HepG2 (cell line): ENCODE measurements at regions not wholly inside any gene's neighbourhood (a gene's known extent, or its start where the extent isn't known, plus 50 kb on each side); places are given as distances from the start of the nearest gene placed in this dataset.

Source experiments
- ATAC-seq: fragments of 200-7000 bp; cut with Tn5 transposase; 3 replicates; pipeline ENCODE4 v1.9.1; 2020; ENCODE audit warnings: mild to moderate bottlenecking, moderate library complexity
- BruUV-seq: library from RNA; stranded (reverse); fragments of 400-500 nt; replicated peaks from 2 replicates; lab custom pipeline; 2021; lab: Mats Ljungman, UMichigan
- CTCF ChIA-PET: fragments of 300-600 bp; formaldehyde crosslinking; extraction: SDS; loops from one replicate; lab custom pipeline; 2021; ENCODE audit warnings: low total read pairs, inconsistent platforms, low intra/inter-chr PET ratio; lab: Yijun Ruan, JAX
- POLR2A ChIA-PET: fragments of 350-600 bp; sonication (Branson Sonifier 250); formaldehyde crosslinking; loops from one replicate; lab custom pipeline; 2020; ENCODE audit warnings: antibody characterized with exemption, inconsistent platforms; lab: Yijun Ruan, JAX
- DNase-seq: peaks from one replicate; pipeline ENCODE4 v3.0.0-alpha.2; 2015; ENCODE audit warnings: low spot score
- FAIRE-seq: peaks from 3 replicates; lab custom pipeline; 2011; peaks lifted over from hg19 to GRCh38; lab: Jason Lieb, UNC
- H2AFZ ChIP-seq: one replicate; pipeline ENCODE4 v1.6.1; 2011; ENCODE audit warnings: low read length, inconsistent platforms
- H3K27ac ChIP-seq: fragments of 300-600 bp; 3 replicates; pipeline ENCODE4 v1.8.0; 2011; ENCODE audit warnings: mixed run types, mild to moderate bottlenecking, mixed read lengths, low read length, inconsistent platforms; ENCODE audit not compliant: insufficient read depth; ENCODE audit errors: extremely low read length
- H3K27me3 ChIP-seq, 2 experiments: fragments of 200-600 bp in 1 of 2; 2 replicates in 1 of 2; 3 replicates in 1 of 2; pipeline versions ENCODE4 v1.6.0 to v1.8.0; 2011; ENCODE audit warnings: low read length in 2 of 2, mild to moderate bottlenecking in 2 of 2, moderate library complexity in 2 of 2, inconsistent platforms in 1 of 2; ENCODE audit not compliant: insufficient read depth in 2 of 2, control insufficient read depth in 1 of 2
- H3K36me3 ChIP-seq, 2 experiments: fragments of 200-600 bp in 1 of 2; replicated peaks in 1 of 2; 2 replicates in 1 of 2; 3 replicates in 1 of 2; pipeline versions ENCODE4 v1.5.1 to v1.8.0; 2011; ENCODE audit warnings: low read length in 2 of 2, inconsistent platforms in 1 of 2; ENCODE audit not compliant: insufficient read depth in 2 of 2, control insufficient read depth in 1 of 2
- H3K4me1 ChIP-seq: 2 replicates; pipeline ENCODE4 v1.5.1; 2012; ENCODE audit warnings: low read length, inconsistent platforms; ENCODE audit not compliant: insufficient read depth
- H3K4me2 ChIP-seq: 2 replicates; pipeline ENCODE4 v1.6.0; 2011; ENCODE audit warnings: low read depth, low read length, inconsistent platforms
- H3K4me3 ChIP-seq, 3 experiments: fragments of 200-600 bp in 1 of 3; sonication (generic), shearing (Covaris generic) in 1 of 3; replicated peaks in 1 of 3; 2 replicates each; pipeline ENCODE4 v1.5.1; 2011 to 2016; ENCODE audit warnings: low read length in 3 of 3, inconsistent platforms in 2 of 3, low read depth in 2 of 3, mild to moderate bottlenecking in 2 of 3, control low read depth in 1 of 3, mixed read lengths in 1 of 3; ENCODE audit not compliant: insufficient read depth in 1 of 3
- H3K79me2 ChIP-seq: one replicate; pipeline ENCODE4 v1.6.1; 2011; ENCODE audit warnings: low read length, inconsistent platforms; ENCODE audit not compliant: insufficient read depth
- H3K9ac ChIP-seq: 2 replicates; pipeline ENCODE4 v1.6.0; 2011; ENCODE audit warnings: mild to moderate bottlenecking, low read depth, low read length, inconsistent platforms; ENCODE audit not compliant: insufficient read depth
- H3K9me3 ChIP-seq: 2 replicates; pipeline ENCODE4 v1.5.1; 2012; ENCODE audit warnings: mild to moderate bottlenecking, low read length
- H4K20me1 ChIP-seq: 2 replicates; pipeline ENCODE4 v1.6.0; 2011; ENCODE audit warnings: inconsistent platforms, mild to moderate bottlenecking, low read length, moderate library complexity; ENCODE audit not compliant: insufficient read depth
- CREB1 ChIP-seq, 2 experiments: fragments of 450-650 bp in 1 of 2; IDR thresholded peaks; 2 replicates each; pipeline ENCODE4 v1.6.1; 2016 to 2017; ENCODE audit warnings: control low read depth in 1 of 2, mild to moderate bottlenecking in 1 of 2, missing compliant biosample characterization in 1 of 2, missing genetic modification characterization in 1 of 2
- ETV6 ChIP-seq: sonication (generic); formaldehyde crosslinking; conservative IDR thresholded peaks from 2 replicates; pipeline ENCODE4 v1.4.0; 2020; ENCODE audit warnings: missing genetic modification reagents
- HIC2 ChIP-seq: sonication (generic); formaldehyde crosslinking; IDR thresholded peaks from 2 replicates; pipeline ENCODE4 v1.9.0; 2022; ENCODE audit warnings: low read depth, missing genetic modification reagents
- KDM1A ChIP-seq: IDR thresholded peaks from 2 replicates; pipeline ENCODE4 v1.6.1; 2016; ENCODE audit warnings: missing compliant biosample characterization
- KLF11 ChIP-seq: IDR thresholded peaks from 2 replicates; pipeline ENCODE4 v1.6.1; 2016; ENCODE audit warnings: missing compliant biosample characterization
- MTF2 ChIP-seq: sonication (generic); formaldehyde crosslinking; IDR thresholded peaks from 2 replicates; pipeline ENCODE4 v1.5.0; 2020; ENCODE audit warnings: missing genetic modification reagents, borderline replicate concordance
- RFXAP ChIP-seq: sonication (generic); formaldehyde crosslinking; IDR thresholded peaks from 2 replicates; pipeline ENCODE4 v1.4.0; 2020; ENCODE audit warnings: missing genetic modification reagents, borderline replicate concordance
- SOX5 ChIP-seq: IDR thresholded peaks from 2 replicates; pipeline ENCODE4 v1.6.1; 2016; ENCODE audit warnings: borderline replicate concordance
- TCF7L2 ChIP-seq: IDR thresholded peaks from 2 replicates; pipeline ENCODE4 v1.6.1; 2011; ENCODE audit warnings: mild to moderate bottlenecking, low read depth, low read length, moderate library complexity
- TRIM24 ChIP-seq: sonication (generic); formaldehyde crosslinking; IDR thresholded peaks from 2 replicates; pipeline ENCODE4 v1.8.0; 2022; ENCODE audit warnings: mild to moderate bottlenecking, missing genetic modification reagents
- ZNF12 ChIP-seq: sonication (generic); formaldehyde crosslinking; IDR thresholded peaks from 2 replicates; pipeline ENCODE4 v1.5.0; 2020; ENCODE audit warnings: missing genetic modification reagents
- ZNF337 ChIP-seq: sonication (generic); formaldehyde crosslinking; IDR thresholded peaks from 2 replicates; pipeline ENCODE4 v1.5.1; 2020; ENCODE audit warnings: missing genetic modification reagents, low read depth, mild to moderate bottlenecking, borderline replicate concordance
- ZNF530 ChIP-seq: sonication (generic); formaldehyde crosslinking; IDR thresholded peaks from 2 replicates; pipeline ENCODE4 v1.5.0; 2020; ENCODE audit warnings: low read depth, mild to moderate bottlenecking, missing genetic modification reagents
- ZNF557 ChIP-seq: sonication (generic); formaldehyde crosslinking; IDR thresholded peaks from 2 replicates; pipeline ENCODE4 v1.4.0; 2020; ENCODE audit warnings: missing genetic modification reagents
- ZNF670 ChIP-seq: sonication (generic); formaldehyde crosslinking; IDR thresholded peaks from 2 replicates; pipeline ENCODE4 v1.8.0; 2022; ENCODE audit warnings: mild to moderate bottlenecking, missing genetic modification reagents, borderline replicate concordance
- WGBS: methylation state at CpG from one replicate; pipeline ENCODE4 v1.1.6; 2017; ENCODE audit warnings: low lambda C conversion rate; 5-methylcytosine and 5-hydroxymethylcytosine counted together
- in situ Hi-C: cut with HindIII; loops from 2 replicates; pipeline ENCODE4 v1.10.0; 2017; ENCODE audit warnings: low pct_unique_long_range_greater_than_20kb; ENCODE audit not compliant: extremely low pct_ligation_motif_present
- intact Hi-C: fragments of 100-400 bp; cut with micrococcal nuclease; formaldehyde crosslinking; loops from one replicate; pipeline ENCODE4 v1.10.0; 2022; ENCODE audit not compliant: unreplicated experiment
- TF ChIP-seq, protein P1 (sequence below): sonication (generic); formaldehyde crosslinking; IDR thresholded peaks from 2 replicates; pipeline ENCODE4 v1.4.0; 2020; ENCODE audit warnings: missing genetic modification reagents, borderline replicate concordance

- no peak for TF ChIP-seq SOX5 (CRISPR knock-in tag)
- TF ChIP-seq CREB1 (IDR thresholded peaks at IDR 0.05), result no peak
- no peak for TF ChIP-seq CREB1 (CRISPR knock-in tag; IDR thresholded peaks at IDR 0.05)
- no peak for TF ChIP-seq ETV6
- TF ChIP-seq ZNF670 (CRISPR knock-in tag), result no peak
These were observed 136.8 kb downstream of the RDH14 start (continued) for GRCh38 chr2:18423636-18424035.

DNA sequence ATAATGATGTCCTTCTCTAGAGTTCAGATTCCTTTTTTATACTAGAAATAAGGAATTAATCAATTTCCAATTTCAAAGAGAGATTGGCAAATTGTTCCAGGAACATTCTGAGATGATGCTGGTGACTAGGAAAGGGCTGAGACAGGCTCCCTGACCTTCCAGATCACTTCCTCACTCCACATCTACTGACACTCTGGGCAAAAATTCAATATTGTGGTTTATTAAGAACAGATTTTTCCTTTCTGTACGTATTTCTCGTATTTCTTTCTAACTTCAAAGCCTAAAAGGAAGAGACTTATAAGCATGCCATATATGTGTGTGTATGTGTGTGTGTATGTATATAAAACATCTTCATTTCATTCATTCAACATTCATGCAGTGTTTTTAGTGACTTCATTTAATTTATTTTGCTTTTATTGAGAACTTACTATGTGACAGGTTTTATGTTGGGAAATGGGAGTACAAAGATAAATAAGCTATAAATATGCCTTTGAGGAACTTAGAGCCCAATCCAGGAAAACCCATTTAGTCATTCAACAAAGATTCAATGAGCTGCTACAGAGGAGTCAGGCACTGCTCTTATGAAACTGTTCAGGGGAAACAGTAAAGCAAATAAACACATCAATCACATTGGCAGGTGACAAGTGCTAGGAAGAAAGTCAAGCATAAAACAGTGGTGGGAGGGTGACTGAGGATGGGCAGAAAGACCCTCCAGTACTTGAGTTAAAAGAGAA lies 137.9 kb downstream of the RDH14 start:
- Histone ChIP-seq H3K4me1 (no peaks in the 10 kb centered on the region), H3K27ac (no peak overlapping the region), H2AFZ (no peak overlapping the region), H3K4me2 (no peak overlapping the region), H3K9me3 (no peaks in the 10 kb centered on the region), H4K20me1 (no peaks in the 10 kb centered on the region), H3K36me3 (no peaks in the 10 kb centered on the region), H3K4me3 (no peak overlapping the region), H3K9ac (no peak overlapping the region), H3K27me3 (no peaks in the 10 kb centered on the region), H3K79me2 (no peaks in the 10 kb centered on the region)
- in situ Hi-C loops, result no loop called here
- BruUV-seq, result no TSS peak
- WGBS, result 1% methylated on average over 2 of the region's 2 CpGs
- ATAC-seq (no peak), DNase-seq (no peak), FAIRE-seq (no peak)
- ChIA-PET POLR2A (no interaction called here), CTCF (no interaction called here)
- no peak for TF ChIP-seq TRIM24 (CRISPR knock-in tag)
- no peak for TF ChIP-seq KLF11 (CRISPR knock-in tag)
- TF ChIP-seq, protein P1, sequence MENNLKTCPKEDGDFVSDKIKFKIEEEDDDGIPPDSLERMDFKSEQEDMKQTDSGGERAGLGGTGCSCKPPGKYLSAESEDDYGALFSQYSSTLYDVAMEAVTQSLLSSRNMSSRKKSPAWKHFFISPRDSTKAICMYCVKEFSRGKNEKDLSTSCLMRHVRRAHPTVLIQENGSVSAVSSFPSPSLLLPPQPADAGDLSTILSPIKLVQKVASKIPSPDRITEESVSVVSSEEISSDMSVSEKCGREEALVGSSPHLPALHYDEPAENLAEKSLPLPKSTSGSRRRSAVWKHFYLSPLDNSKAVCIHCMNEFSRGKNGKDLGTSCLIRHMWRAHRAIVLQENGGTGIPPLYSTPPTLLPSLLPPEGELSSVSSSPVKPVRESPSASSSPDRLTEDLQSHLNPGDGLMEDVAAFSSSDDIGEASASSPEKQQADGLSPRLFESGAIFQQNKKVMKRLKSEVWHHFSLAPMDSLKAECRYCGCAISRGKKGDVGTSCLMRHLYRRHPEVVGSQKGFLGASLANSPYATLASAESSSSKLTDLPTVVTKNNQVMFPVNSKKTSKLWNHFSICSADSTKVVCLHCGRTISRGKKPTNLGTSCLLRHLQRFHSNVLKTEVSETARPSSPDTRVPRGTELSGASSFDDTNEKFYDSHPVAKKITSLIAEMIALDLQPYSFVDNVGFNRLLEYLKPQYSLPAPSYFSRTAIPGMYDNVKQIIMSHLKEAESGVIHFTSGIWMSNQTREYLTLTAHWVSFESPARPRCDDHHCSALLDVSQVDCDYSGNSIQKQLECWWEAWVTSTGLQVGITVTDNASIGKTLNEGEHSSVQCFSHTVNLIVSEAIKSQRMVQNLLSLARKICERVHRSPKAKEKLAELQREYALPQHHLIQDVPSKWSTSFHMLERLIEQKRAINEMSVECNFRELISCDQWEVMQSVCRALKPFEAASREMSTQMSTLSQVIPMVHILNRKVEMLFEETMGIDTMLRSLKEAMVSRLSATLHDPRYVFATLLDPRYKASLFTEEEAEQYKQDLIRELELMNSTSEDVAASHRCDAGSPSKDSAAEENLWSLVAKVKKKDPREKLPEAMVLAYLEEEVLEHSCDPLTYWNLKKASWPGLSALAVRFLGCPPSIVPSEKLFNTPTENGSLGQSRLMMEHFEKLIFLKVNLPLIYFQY, result no peak
- TF ChIP-seq ZNF530 (CRISPR knock-in tag), result no peak
- TF ChIP-seq MTF2, result no peak
- TF ChIP-seq KDM1A (CRISPR knock-in tag), result no peak
- TF ChIP-seq RFXAP (CRISPR knock-in tag), result no peak
- no peak for TF ChIP-seq ZNF12 (CRISPR knock-in tag)
- TF ChIP-seq HIC2, result no peak
- TF ChIP-seq ZNF557, result no peak
- TF ChIP-seq ZNF337 (CRISPR knock-in tag), result no peak
- no peak for TF ChIP-seq TCF7L2
- intact Hi-C loops, result no loop called here
